AG10803 (cell line): ENCODE measurements at regions not wholly inside any gene's neighbourhood (a gene's known extent, or its start where the extent isn't known, plus 50 kb on each side); places are given as distances from the start of the nearest gene placed in this dataset.

Experiments
- DNase-seq: peaks from one replicate; pipeline ENCODE4 v3.0.0; 2010; ENCODE audit warnings: low read depth
- H3K4me3 ChIP-seq: 2 replicates; pipeline ENCODE4 v1.5.1; 2011; ENCODE audit warnings: mild to moderate bottlenecking, low read length, control low read depth
- TF ChIP-seq, protein P1 (sequence below): conservative IDR thresholded peaks from 2 replicates; pipeline ENCODE4 v1.5.1; 2011; ENCODE audit warnings: mild to moderate bottlenecking, low read length, control low read depth, inconsistent platforms

- DNase-seq = peak; percentile 30
- H3K4me3 ChIP-seq = no peak overlapping the region
- TF ChIP-seq, protein P1, sequence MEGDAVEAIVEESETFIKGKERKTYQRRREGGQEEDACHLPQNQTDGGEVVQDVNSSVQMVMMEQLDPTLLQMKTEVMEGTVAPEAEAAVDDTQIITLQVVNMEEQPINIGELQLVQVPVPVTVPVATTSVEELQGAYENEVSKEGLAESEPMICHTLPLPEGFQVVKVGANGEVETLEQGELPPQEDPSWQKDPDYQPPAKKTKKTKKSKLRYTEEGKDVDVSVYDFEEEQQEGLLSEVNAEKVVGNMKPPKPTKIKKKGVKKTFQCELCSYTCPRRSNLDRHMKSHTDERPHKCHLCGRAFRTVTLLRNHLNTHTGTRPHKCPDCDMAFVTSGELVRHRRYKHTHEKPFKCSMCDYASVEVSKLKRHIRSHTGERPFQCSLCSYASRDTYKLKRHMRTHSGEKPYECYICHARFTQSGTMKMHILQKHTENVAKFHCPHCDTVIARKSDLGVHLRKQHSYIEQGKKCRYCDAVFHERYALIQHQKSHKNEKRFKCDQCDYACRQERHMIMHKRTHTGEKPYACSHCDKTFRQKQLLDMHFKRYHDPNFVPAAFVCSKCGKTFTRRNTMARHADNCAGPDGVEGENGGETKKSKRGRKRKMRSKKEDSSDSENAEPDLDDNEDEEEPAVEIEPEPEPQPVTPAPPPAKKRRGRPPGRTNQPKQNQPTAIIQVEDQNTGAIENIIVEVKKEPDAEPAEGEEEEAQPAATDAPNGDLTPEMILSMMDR = no peak
These were observed 68.3 kb upstream of the NAV2 start for GRCh38 chr11:19644316-19644715.

- peak; percentile 86 for DNase-seq
- H3K4me3 ChIP-seq = no peak overlapping the region
- TF ChIP-seq, protein P1 = no peak
These were observed 70.2 kb upstream of the NAV2 start for GRCh38 chr11:19642185-19643158.

- TF ChIP-seq, protein P1 = no peak
- no peak for DNase-seq
- H3K4me3 ChIP-seq = no peak overlapping the region
These were observed 73.0 kb upstream of the NAV2 start for GRCh38 chr11:19639603-19640105.

DNA sequence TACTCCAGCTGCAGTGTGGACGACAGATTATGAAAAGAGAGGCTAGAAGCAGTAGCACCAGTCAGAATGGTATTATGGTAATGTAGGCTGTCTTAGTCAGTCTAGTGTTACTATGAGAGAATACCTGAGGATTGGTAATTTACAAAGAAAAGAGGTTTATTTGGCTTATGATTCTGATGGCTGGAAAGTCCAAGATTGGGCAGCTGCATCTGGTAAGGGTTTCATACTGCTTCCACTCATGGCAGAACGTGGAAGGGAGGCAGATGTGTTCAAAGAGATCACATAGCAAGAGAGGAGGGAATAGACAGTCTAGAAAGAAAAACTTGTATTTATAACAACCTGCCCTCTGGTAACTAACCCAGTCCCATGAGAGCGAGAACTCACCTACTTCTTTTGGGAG is 77.3 kb upstream of the NAV2 start:
- no peak overlapping the region for H3K4me3 ChIP-seq
- TF ChIP-seq, protein P1 = no peak
- no peak for DNase-seq

DNA sequence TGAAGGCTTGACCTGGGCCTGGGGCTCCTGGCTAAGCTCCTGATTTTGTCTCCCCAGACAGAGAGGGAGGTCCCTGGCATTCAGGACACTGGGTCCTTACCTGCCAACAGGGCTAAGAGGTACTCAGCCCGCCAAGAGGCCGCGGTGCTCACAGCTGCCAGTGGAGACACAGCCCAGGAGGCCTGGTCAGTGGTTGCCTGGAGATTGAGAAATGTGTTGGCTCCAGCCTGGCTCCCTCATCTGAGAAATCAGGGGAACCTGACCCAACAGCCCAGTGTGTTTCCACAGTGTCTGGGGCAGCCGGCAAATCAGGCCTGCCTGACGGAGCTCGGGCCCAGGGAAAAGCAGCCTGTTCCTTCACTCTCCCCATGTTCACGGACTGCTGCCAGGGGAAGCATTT is 79.4 kb upstream of the NAV2 start:
- H3K4me3 ChIP-seq = no peak overlapping the region
- peak; percentile 39 for DNase-seq
- TF ChIP-seq, protein P1 = no peak

DNA sequence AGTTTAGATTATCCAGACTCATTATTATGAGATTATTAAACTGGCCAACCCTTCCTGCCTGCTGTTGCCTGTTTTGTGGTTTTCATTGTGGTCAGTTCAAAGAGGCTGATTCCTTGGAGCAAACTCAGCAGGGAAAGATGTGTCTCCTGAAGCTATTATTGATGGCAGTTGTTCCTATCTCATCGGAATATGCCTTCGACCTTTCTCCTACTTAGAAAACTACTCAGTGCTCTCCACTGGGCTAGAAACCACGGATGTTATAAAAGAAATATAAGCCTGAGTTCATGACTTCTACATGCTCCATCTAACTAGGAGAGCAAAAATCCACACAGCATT is 80.2 kb upstream of the NAV2 start:
- DNase-seq = peak; percentile 32
- no peak overlapping the region for H3K4me3 ChIP-seq
- TF ChIP-seq, protein P1 = no peak
